ENCODE measurements at regions not wholly inside any gene's neighbourhood (a gene's known extent, or its start where the extent isn't known, plus 50 kb on each side); places are given as distances from the start of the nearest gene placed in this dataset.

- TF ChIP-seq CTCF (IDR thresholded peaks at IDR 0.05) (no peak), EZH2 (IDR thresholded peaks at IDR 0.05) (no peak)
Observed at GRCh38 chr10:128710098-128710797, 584.0 kb upstream of the MKI67 start.
